HCT116 (cell line): ENCODE measurements at regions not wholly inside any gene's neighbourhood (a gene's known extent, or its start where the extent isn't known, plus 50 kb on each side); places are given as distances from the start of the nearest gene placed in this dataset.

Source experiments
- ATAC-seq: fragments of 200-7000 bp; cut with Tn5 transposase; 2 replicates; pipeline ENCODE4 v1.9.1; 2020; ENCODE audit warnings: mild to moderate bottlenecking, moderate library complexity
- BruUV-seq: library from RNA; stranded (reverse); fragments of 400-500 nt; replicated peaks from 2 replicates; lab custom pipeline; 2021; lab: Mats Ljungman, UMichigan
- CTCF ChIA-PET: fragments of 300-600 bp; sonication (Branson Sonifier 250); formaldehyde crosslinking; loops from one replicate; lab custom pipeline; 2021; ENCODE audit warnings: antibody characterized with exemption; lab: Charles Lee
- POLR2A ChIA-PET: fragments of 300-600, 350-600 bp; sonication (Branson Sonifier 250); formaldehyde crosslinking; loops from one replicate; lab custom pipeline; 2021; ENCODE audit warnings: antibody characterized with exemption; lab: Charles Lee
- RAD21 ChIA-PET, 2 experiments: fragments of 300-600 bp; sonication (Branson Sonifier 250); formaldehyde crosslinking; loops; one replicate each; lab custom pipeline; 2023; ENCODE audit warnings: low total read pairs in 2 of 2; ENCODE audit not compliant: uncharacterized antibody in 2 of 2, unreplicated experiment in 2 of 2, low non-redundant PET in 1 of 2; lab: Charles Lee
- DNase-seq: peaks from one replicate; pipeline ENCODE4 v3.0.0-alpha.2; 2010; ENCODE audit warnings: low read depth, low spot score
- H2AFZ ChIP-seq: fragments of 200-600 bp; shearing (Covaris generic), sonication (generic); 2 replicates; pipeline ENCODE4 v1.6.1; 2017; ENCODE audit warnings: low read depth, mixed run types, mixed read lengths, antibody characterized with exemption, low read length; ENCODE audit not compliant: poor library complexity, severe bottlenecking
- H3K27ac ChIP-seq: 2 replicates; pipeline ENCODE4 v1.5.1; 2012; ENCODE audit warnings: low read depth, low read length
- H3K27me3 ChIP-seq: fragments of 200-600 bp; sonication (generic); 2 replicates; pipeline ENCODE4 v1.6.1; 2016; ENCODE audit warnings: mixed run types, low read length, mixed read lengths; ENCODE audit not compliant: insufficient read depth
- H3K36me3 ChIP-seq, 2 experiments: fragments of 200-500 bp in 1 of 2; fragments of 200-600 bp in 1 of 2; sonication (Bioruptor generic) in 1 of 2; sonication (generic) in 1 of 2; 2 replicates each; pipeline versions ENCODE4 v1.5.1 to v1.6.1; 2014 to 2016; ENCODE audit warnings: low read length in 2 of 2, inconsistent platforms in 1 of 2, mixed read lengths in 1 of 2, mixed run types in 1 of 2; ENCODE audit not compliant: insufficient read depth in 2 of 2, control insufficient read depth in 1 of 2
- H3K4me1 ChIP-seq, 2 experiments: fragments of 200-600 bp in 1 of 2; sonication (generic) in 1 of 2; 2 replicates each; pipeline versions ENCODE4 v1.5.1 to v1.6.1; 2012 to 2017; ENCODE audit warnings: low read length in 2 of 2, inconsistent platforms in 1 of 2, mild to moderate bottlenecking in 1 of 2, mixed read lengths in 1 of 2, mixed run types in 1 of 2, moderate library complexity in 1 of 2; ENCODE audit not compliant: insufficient read depth in 2 of 2, control insufficient read depth in 1 of 2
- H3K4me2 ChIP-seq: fragments of 200-600 bp; sonication (generic); 2 replicates; pipeline ENCODE4 v1.6.1; 2017; ENCODE audit warnings: mixed run types, low read length, mixed read lengths
- H3K4me3 ChIP-seq, 2 experiments: fragments of 200-600 bp in 1 of 2; sonication (generic) in 1 of 2; replicated peaks in 1 of 2; 2 replicates each; pipeline ENCODE4 v1.5.1; 2011 to 2016; ENCODE audit warnings: low read length in 2 of 2, control low read depth in 1 of 2, low read depth in 1 of 2, mild to moderate bottlenecking in 1 of 2, mixed read lengths in 1 of 2, mixed run types in 1 of 2
- H3K79me2 ChIP-seq: fragments of 200-600 bp; sonication (generic); 2 replicates; pipeline ENCODE4 v1.6.1; 2017; ENCODE audit warnings: mild to moderate bottlenecking, mixed run types, low read length, moderate library complexity, mixed read lengths; ENCODE audit not compliant: insufficient read depth
- H3K9ac ChIP-seq: fragments of 200-600 bp; sonication (generic); 2 replicates; pipeline ENCODE4 v1.6.1; 2016; ENCODE audit warnings: low read length, mixed read lengths
- H3K9me2 ChIP-seq: fragments of 200-600 bp; sonication (generic), shearing (Covaris generic); 2 replicates; pipeline ENCODE4 v1.6.1; 2017; ENCODE audit warnings: mixed run types, mild to moderate bottlenecking, moderate library complexity; ENCODE audit not compliant: insufficient read depth
- H3K9me3 ChIP-seq, 2 experiments: fragments of 200-500 bp in 1 of 2; fragments of 200-600 bp in 1 of 2; sonication (Bioruptor generic) in 1 of 2; sonication (generic) in 1 of 2; 2 replicates each; pipeline ENCODE4 v1.6.1; 2014 to 2017; ENCODE audit warnings: low read length in 2 of 2, mixed read lengths in 2 of 2, inconsistent platforms in 1 of 2, low read depth in 1 of 2, mild to moderate bottlenecking in 1 of 2, mixed run types in 1 of 2, moderate library complexity in 1 of 2; ENCODE audit not compliant: control insufficient read depth in 1 of 2, insufficient read depth in 1 of 2
- H4K20me1 ChIP-seq: fragments of 200-600 bp; sonication (generic), shearing (Covaris generic); 2 replicates; pipeline ENCODE4 v1.6.1; 2017; ENCODE audit warnings: mixed run types, mild to moderate bottlenecking, moderate library complexity; ENCODE audit not compliant: insufficient read depth
- CEBPB ChIP-seq: IDR thresholded peaks from 2 replicates; pipeline ENCODE4 v1.6.1; 2012; ENCODE audit warnings: low read depth
- POLR2AphosphoS5 ChIP-seq: IDR thresholded peaks from 2 replicates; pipeline ENCODE4 v1.6.1; 2011; ENCODE audit warnings: mild to moderate bottlenecking, low read depth, low read length, moderate library complexity
- SIN3A ChIP-seq: IDR thresholded peaks from 2 replicates; pipeline ENCODE4 v1.6.1; 2012; ENCODE audit warnings: low read depth
- YY1 ChIP-seq: IDR thresholded peaks from 2 replicates; pipeline ENCODE4 v1.6.1; 2011; ENCODE audit warnings: low read length, low read depth, moderate library complexity, mild to moderate bottlenecking; ENCODE audit not compliant: insufficient replicate concordance; ENCODE audit errors: extremely low read depth
- ZBTB33 ChIP-seq: IDR thresholded peaks from 2 replicates; pipeline ENCODE4 v1.6.1; 2011; ENCODE audit warnings: mild to moderate bottlenecking, low read length, moderate library complexity; ENCODE audit not compliant: insufficient replicate concordance; ENCODE audit errors: extremely low read depth
- intact Hi-C: fragments of 100-400 bp; cut with micrococcal nuclease; formaldehyde crosslinking; loops from 2 replicates; pipeline ENCODE4 v1.10.0; 2022
- TF ChIP-seq, protein P1 (sequence below): IDR thresholded peaks from 2 replicates; pipeline ENCODE4 v1.6.1; 2012
- TF ChIP-seq, protein P2 (sequence below), 3 experiments: fragments of 200-600 bp in 1 of 3; sonication (generic) in 1 of 3; IDR thresholded peaks in 2 of 3; conservative IDR thresholded peaks in 1 of 3; 2 replicates each; pipeline ENCODE4 v1.5.1; 2012 to 2017; ENCODE audit warnings: low read depth in 2 of 3, low read length in 2 of 3, antibody characterized with exemption in 1 of 3, borderline replicate concordance in 1 of 3, control low read depth in 1 of 3, mild to moderate bottlenecking in 1 of 3, mixed read lengths in 1 of 3, mixed run types in 1 of 3, moderate library complexity in 1 of 3; ENCODE audit not compliant: insufficient read depth in 1 of 3
- TF ChIP-seq, protein P3 (sequence below): IDR thresholded peaks from 2 replicates; pipeline ENCODE4 v1.6.1; 2012; ENCODE audit warnings: low read depth

GRCh38 chr1:198929961-198930599 lies 291.2 kb downstream of the PTPRC start:
- RAD21 ChIA-PET, result no interaction called here
- Histone ChIP-seq H3K9me2 (no peaks in the 10 kb centered on the region; the same call in 1 of the 2 replicates), H4K20me1 (no peaks in the 10 kb centered on the region), H3K27me3 (no peaks in the 10 kb centered on the region), H3K4me1 (peaks cover 26 to 64% of the 10 kb centered on the region in 2 experiments), H2AFZ (peak overlapping the region; percentile 12)
- ATAC-seq (peak; percentile 69), DNase-seq (no peak)
- BruUV-seq, result no TSS peak
- intact Hi-C loops, result no loop called here
- TF ChIP-seq YY1, result peak; percentile 37
- TF ChIP-seq ZBTB33, result no peak
- TF ChIP-seq POLR2AphosphoS5, result no peak; the same call in 1 of the 2 replicates
- TF ChIP-seq, all 23 proteins: peak for 1
- peak overlapping the region; percentile 25 to 54 for H3K4me3 ChIP-seq
- H3K36me3 ChIP-seq, result no peaks in the 10 kb centered on the region
- ChIA-PET POLR2A (no interaction called here), CTCF (interaction anchor here (1.0 kb wide), 1 partner anchor 15 kb away, joined by 3 read pairs; no protein-coding TSS in a partner anchor)
- H3K9me3 ChIP-seq, result no peaks in the 10 kb centered on the region
- peak overlapping the region; percentile 76 for H3K4me2 ChIP-seq
- H3K79me2 ChIP-seq, result peaks cover 75% of the 10 kb centered on the region
- H3K27ac ChIP-seq, result peak overlapping the region; percentile 64
- peak overlapping the region; percentile 62 for H3K9ac ChIP-seq

DNA sequence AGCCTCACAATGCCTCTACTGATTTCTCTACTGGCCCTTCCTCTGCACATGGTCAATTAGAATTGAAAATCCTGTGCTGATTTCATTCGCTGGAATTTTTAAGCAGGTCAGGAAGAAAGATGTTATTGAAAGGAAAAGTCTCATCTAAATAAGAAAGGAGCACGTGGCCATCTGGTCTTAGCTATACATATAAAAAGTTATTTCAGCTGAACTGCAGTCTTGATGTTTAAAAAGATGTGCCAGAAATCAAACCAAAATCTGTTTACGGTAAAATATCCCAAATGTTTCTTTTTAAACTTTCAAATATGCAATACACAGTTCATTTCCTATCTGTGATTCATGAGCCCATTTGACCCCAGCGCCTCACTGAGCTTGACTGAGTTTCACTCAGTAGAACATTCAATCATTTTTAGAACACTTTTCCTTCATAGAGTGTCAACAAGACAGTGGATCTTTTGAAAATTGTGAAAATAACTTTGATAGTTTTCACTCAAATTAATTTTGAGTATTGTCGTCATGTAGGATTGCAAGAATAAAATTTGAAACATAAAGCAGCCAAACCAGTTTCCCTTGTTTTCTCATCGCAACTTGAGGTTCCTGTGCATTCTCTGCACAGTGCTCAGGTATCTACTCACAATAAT lies 293.6 kb downstream of the PTPRC start:
- H3K36me3 ChIP-seq, result no peaks in the 10 kb centered on the region
- H3K4me3 ChIP-seq, result peak overlapping the region; percentile 28 to 41
- no TSS peak for BruUV-seq
- ChIA-PET POLR2A (no interaction called here), CTCF (no interaction called here), RAD21 (no interaction called here)
- H3K9me3 ChIP-seq, result no peaks in the 10 kb centered on the region
- intact Hi-C loops, result loop anchor here (1.0 kb wide), 1 partner anchor 51 kb away; no protein-coding TSS in a partner anchor
- H4K20me1 ChIP-seq, result no peaks in the 10 kb centered on the region
- H3K79me2 ChIP-seq, result peaks cover 63% of the 10 kb centered on the region
- DNase-seq (peak; percentile 56), ATAC-seq (no peak)
- no peaks in the 10 kb centered on the region for H3K27me3 ChIP-seq
- peak overlapping the region; percentile 57 for H3K9ac ChIP-seq
- no peak overlapping the region for H2AFZ ChIP-seq
- peak overlapping the region; percentile 76 for H3K4me2 ChIP-seq
- peaks cover 29 to 82% of the 10 kb centered on the region in 2 experiments for H3K4me1 ChIP-seq
- no peaks in the 10 kb centered on the region for H3K9me2 ChIP-seq
- peak overlapping the region; percentile 61 for H3K27ac ChIP-seq
- TF ChIP-seq SIN3A, result 0 out of 2 replicates have a peak, but pooled peaks have one; percentile 35
- TF ChIP-seq CEBPB, result peak; percentile 59
- TF ChIP-seq, protein P1, sequence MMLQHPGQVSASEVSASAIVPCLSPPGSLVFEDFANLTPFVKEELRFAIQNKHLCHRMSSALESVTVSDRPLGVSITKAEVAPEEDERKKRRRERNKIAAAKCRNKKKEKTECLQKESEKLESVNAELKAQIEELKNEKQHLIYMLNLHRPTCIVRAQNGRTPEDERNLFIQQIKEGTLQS, result no peak
- TF ChIP-seq, protein P2, sequence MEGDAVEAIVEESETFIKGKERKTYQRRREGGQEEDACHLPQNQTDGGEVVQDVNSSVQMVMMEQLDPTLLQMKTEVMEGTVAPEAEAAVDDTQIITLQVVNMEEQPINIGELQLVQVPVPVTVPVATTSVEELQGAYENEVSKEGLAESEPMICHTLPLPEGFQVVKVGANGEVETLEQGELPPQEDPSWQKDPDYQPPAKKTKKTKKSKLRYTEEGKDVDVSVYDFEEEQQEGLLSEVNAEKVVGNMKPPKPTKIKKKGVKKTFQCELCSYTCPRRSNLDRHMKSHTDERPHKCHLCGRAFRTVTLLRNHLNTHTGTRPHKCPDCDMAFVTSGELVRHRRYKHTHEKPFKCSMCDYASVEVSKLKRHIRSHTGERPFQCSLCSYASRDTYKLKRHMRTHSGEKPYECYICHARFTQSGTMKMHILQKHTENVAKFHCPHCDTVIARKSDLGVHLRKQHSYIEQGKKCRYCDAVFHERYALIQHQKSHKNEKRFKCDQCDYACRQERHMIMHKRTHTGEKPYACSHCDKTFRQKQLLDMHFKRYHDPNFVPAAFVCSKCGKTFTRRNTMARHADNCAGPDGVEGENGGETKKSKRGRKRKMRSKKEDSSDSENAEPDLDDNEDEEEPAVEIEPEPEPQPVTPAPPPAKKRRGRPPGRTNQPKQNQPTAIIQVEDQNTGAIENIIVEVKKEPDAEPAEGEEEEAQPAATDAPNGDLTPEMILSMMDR (IDR thresholded peaks at IDR 0.05 in 2 of 3, conservative IDR thresholded peaks at IDR 0.05 in 1 of 3; ENCODE audit: borderline replicate concordance in 1 of 3, insufficient read depth in 1 of 3, low read depth in 2 of 3, low read length in 2 of 3), result no peak
- TF ChIP-seq, protein P3, sequence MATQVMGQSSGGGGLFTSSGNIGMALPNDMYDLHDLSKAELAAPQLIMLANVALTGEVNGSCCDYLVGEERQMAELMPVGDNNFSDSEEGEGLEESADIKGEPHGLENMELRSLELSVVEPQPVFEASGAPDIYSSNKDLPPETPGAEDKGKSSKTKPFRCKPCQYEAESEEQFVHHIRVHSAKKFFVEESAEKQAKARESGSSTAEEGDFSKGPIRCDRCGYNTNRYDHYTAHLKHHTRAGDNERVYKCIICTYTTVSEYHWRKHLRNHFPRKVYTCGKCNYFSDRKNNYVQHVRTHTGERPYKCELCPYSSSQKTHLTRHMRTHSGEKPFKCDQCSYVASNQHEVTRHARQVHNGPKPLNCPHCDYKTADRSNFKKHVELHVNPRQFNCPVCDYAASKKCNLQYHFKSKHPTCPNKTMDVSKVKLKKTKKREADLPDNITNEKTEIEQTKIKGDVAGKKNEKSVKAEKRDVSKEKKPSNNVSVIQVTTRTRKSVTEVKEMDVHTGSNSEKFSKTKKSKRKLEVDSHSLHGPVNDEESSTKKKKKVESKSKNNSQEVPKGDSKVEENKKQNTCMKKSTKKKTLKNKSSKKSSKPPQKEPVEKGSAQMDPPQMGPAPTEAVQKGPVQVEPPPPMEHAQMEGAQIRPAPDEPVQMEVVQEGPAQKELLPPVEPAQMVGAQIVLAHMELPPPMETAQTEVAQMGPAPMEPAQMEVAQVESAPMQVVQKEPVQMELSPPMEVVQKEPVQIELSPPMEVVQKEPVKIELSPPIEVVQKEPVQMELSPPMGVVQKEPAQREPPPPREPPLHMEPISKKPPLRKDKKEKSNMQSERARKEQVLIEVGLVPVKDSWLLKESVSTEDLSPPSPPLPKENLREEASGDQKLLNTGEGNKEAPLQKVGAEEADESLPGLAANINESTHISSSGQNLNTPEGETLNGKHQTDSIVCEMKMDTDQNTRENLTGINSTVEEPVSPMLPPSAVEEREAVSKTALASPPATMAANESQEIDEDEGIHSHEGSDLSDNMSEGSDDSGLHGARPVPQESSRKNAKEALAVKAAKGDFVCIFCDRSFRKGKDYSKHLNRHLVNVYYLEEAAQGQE, result no peak
